ENCODE measurements at regions not wholly inside any gene's neighbourhood (a gene's known extent, or its start where the extent isn't known, plus 50 kb on each side); places are given as distances from the start of the nearest gene placed in this dataset.
"Not testable (repeated sequence)": the region's sequence is repeated elsewhere in the genome, so short reads cannot be mapped to it uniquely, and the experiment has no call there.

- DNase-seq (ENCODE audit: extremely low spot score), result no peak
- ChIA-PET POLR2A (no interaction called here), CTCF (interaction anchor here (1.6 kb wide), 1 partner anchor 10 kb away, joined by 4 read pairs; no protein-coding TSS in a partner anchor)
- TF ChIP-seq CTCF (IDR thresholded peaks at IDR 0.05; ENCODE audit: control extremely low read depth, extremely low read depth, low read depth, missing control alignments), result no peak
These were observed 143.1 kb downstream of the CDH26 start for GRCh38 chr20:60101201-60101890.

GRCh38 chr20:60101891-60102281 is 143.7 kb downstream of the CDH26 start:
- DNase-seq (ENCODE audit: extremely low spot score), result no peak
- ChIA-PET POLR2A (no interaction called here), CTCF (no interaction called here)
- TF ChIP-seq CTCF (IDR thresholded peaks at IDR 0.05; ENCODE audit: control extremely low read depth, extremely low read depth, low read depth, missing control alignments), result no peak

- CTCF ChIA-PET, result no interaction called here
- TF ChIP-seq CTCF (IDR thresholded peaks at IDR 0.05; ENCODE audit: control extremely low read depth, extremely low read depth, low read depth, missing control alignments), result no peak
- POLR2A ChIA-PET, result no interaction called here
- no peak for DNase-seq (ENCODE audit: extremely low spot score)
These were observed 144.5 kb downstream of the CDH26 start for GRCh38 chr20:60102665-60103210.

GRCh38 chr20:60104993-60105803 is 147.0 kb downstream of the CDH26 start:
- no peak for DNase-seq (ENCODE audit: extremely low spot score)
- CTCF ChIA-PET, result interaction anchor here (1.0 to 1.6 kb wide), 2 partner anchors 32 to 36 kb away, joined by 3 read pairs; no protein-coding TSS in a partner anchor

GRCh38 chr20:60106186-60106585 is 148.0 kb downstream of the CDH26 start:
- POLR2A ChIA-PET; DNase-seq (ENCODE audit: extremely low spot score): not testable (repeated sequence)
- CTCF ChIA-PET, result interaction anchor here (1.6 kb wide), 1 partner anchor 37 kb away, joined by 3 read pairs; no protein-coding TSS in a partner anchor

More at GRCh38 chr20:60104993-60105803, 147.0 kb downstream of the CDH26 start:
- POLR2A ChIA-PET, result no interaction called here
- TF ChIP-seq CTCF (IDR thresholded peaks at IDR 0.05; ENCODE audit: control extremely low read depth, extremely low read depth, low read depth, missing control alignments), result no peak

- POLR2A ChIA-PET, result no interaction called here
- CTCF ChIA-PET, result interaction anchor here (0.9 kb wide), 1 partner anchor 11 kb away, joined by 5 read pairs; no protein-coding TSS in a partner anchor
- no peak for DNase-seq (ENCODE audit: extremely low spot score)
- no peak for TF ChIP-seq CTCF (IDR thresholded peaks at IDR 0.05; ENCODE audit: control extremely low read depth, extremely low read depth, low read depth, missing control alignments)
These were observed 149.6 kb downstream of the CDH26 start for GRCh38 chr20:60107621-60108390.
